Lung (tissue), 11 donors: ENCODE measurements at regions not wholly inside any gene's neighbourhood (a gene's known extent, or its start where the extent isn't known, plus 50 kb on each side); places are given as distances from the start of the nearest gene placed in this dataset.

Source experiments
- ATAC-seq: fragments of 200-7000 bp; cut with Tn5 transposase; one replicate; pipeline ENCODE4 v1.9.1; 2020; ENCODE audit warnings: moderate number of reproducible peaks; ENCODE audit not compliant: insufficient read depth, low FRiP score
- DNase-seq, 3 donors: peaks; one replicate each; pipeline ENCODE4 v3.0.0-alpha.2; 2013 to 2017
- H3K27ac ChIP-seq, 2 donors: one replicate each; pipeline ENCODE4 v1.5.1; 2013; ENCODE audit warnings: mild to moderate bottlenecking in 2 of 2, moderate library complexity in 2 of 2, control low read depth in 1 of 2, inconsistent platforms in 1 of 2, low read depth in 1 of 2, low read length in 1 of 2
- H3K27me3 ChIP-seq, 3 donors: one replicate each; pipeline ENCODE4 v1.5.1; 2013; ENCODE audit warnings: low read length in 2 of 3; ENCODE audit not compliant: control insufficient read depth in 3 of 3, insufficient read depth in 3 of 3
- H3K36me3 ChIP-seq, 4 donors: one replicate each; pipeline ENCODE4 v1.5.1; 2013; ENCODE audit warnings: low read length in 4 of 4, mild to moderate bottlenecking in 1 of 4, moderate library complexity in 1 of 4; ENCODE audit not compliant: control insufficient read depth in 4 of 4, insufficient read depth in 4 of 4
- H3K4me1 ChIP-seq, 5 donors: one replicate each; pipeline ENCODE4 v1.5.1; 2013; ENCODE audit warnings: low read length in 5 of 5, mild to moderate bottlenecking in 2 of 5, moderate library complexity in 1 of 5; ENCODE audit not compliant: control insufficient read depth in 5 of 5, insufficient read depth in 5 of 5
- H3K4me3 ChIP-seq: one replicate; pipeline ENCODE4 v1.5.1; 2013; ENCODE audit warnings: mild to moderate bottlenecking, control low read depth, moderate library complexity
- H3K9ac ChIP-seq, 2 donors: one replicate each; pipeline ENCODE4 v1.5.1; 2013; ENCODE audit warnings: low read length in 2 of 2, control low read depth in 1 of 2; ENCODE audit not compliant: insufficient read depth in 1 of 2
- H3K9me3 ChIP-seq, 4 donors: one replicate each; pipeline ENCODE4 v1.5.1; 2013; ENCODE audit warnings: low read length in 3 of 4, mild to moderate bottlenecking in 1 of 4, moderate library complexity in 1 of 4; ENCODE audit not compliant: control insufficient read depth in 4 of 4, insufficient read depth in 3 of 4
- CTCF ChIP-seq: IDR thresholded peaks from 2 replicates; pipeline ENCODE4 v1.5.1; 2012; ENCODE audit warnings: mild to moderate bottlenecking; ENCODE audit errors: control extremely low read depth, extremely low read depth
- WGBS, 2 donors: extraction: QIAGEN DNeasy Blood & Tissue Kit; methylation state at CpG; one replicate each; pipeline ENCODE4 v1.1.7; 2013; 5-methylcytosine and 5-hydroxymethylcytosine counted together
- donor health status: control.
- donor health status: control.
- donor health status: Bipolar disorder and iron deficiency.
- donor health status: healthy.
- donor health status: DM: yes; HTN: yes; CAD: no.

DNA sequence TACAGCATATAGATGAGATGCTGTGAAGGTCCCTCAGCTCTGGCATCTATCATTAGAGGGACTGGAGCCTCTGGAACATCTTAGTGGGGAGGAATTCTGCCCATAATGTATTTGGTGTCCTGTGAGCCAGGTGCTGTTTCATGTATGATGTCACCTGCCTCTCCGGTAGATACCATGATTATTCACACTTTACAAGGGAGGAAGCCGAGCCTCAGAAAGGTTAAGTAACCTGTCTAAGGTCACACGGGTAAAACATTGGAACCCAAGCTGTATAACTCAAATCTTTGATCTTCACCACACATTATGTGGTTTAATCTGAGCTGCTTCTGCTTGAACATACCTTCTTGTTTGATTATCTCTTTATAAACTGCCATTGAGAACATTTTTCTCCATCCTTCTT is 442.8 kb downstream of the BCOR start:
- peaks cover 0 to 3% (median 0%) of the 10 kb centered on the region in 4 donors for H3K9me3 ChIP-seq
- ATAC-seq = no peak
- no peak overlapping the region for H3K27ac ChIP-seq
- no peak overlapping the region for H3K9ac ChIP-seq
- TF ChIP-seq CTCF = no peak
- WGBS, 2 donors = 68 to 90% methylated on average over 3 of the region's 3 CpGs
- no peaks in the 10 kb centered on the region for H3K36me3 ChIP-seq
- DNase-seq = no peak
- no peak overlapping the region for H3K4me3 ChIP-seq
- peaks cover 0 to 22% (median 9%) of the 10 kb centered on the region in 3 donors for H3K27me3 ChIP-seq
- H3K4me1 ChIP-seq = peaks cover 0 to 16% (median 0%) of the 10 kb centered on the region in 5 donors

DNA sequence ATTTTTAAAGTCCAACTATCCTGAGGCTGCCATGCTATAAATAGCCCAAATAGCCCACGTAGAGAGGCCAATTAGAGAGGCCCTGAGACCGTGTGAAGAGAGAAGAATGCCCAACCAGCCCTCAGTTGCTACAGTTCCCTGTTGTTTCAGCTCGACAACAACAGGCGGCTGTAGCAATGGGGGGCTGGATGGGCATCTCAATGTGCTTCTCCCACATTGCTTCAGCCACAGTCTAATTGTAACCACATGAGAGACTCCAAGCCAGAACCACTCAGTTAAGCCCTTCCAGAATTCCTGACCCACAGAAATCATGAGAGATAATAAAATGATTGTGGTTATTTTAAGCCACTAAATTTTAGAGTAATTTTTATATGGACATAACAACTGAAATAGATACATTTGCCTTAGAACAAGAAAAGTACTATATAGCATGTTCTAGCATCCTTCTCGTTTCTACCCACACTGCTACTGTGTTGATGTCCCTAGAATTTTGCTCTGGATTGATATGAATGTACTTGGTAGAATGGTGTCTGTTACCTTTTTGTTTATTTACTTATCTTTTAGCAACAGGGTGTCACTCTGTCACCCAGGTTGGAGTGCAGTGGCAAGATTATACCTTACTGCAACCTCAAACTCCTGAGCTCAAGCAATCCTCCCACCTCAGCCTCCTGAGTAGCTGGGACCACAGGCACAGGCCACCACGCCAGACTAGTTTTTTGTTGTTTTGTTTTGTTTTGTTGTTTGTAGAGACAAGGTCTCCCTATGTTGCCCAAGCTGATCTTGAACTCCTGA is 436.4 kb downstream of the BCOR start:
- peaks cover 0 to 5% (median 4%) of the 10 kb centered on the region in 3 donors for H3K27me3 ChIP-seq
- H3K4me1 ChIP-seq = no peaks in the 10 kb centered on the region
- H3K36me3 ChIP-seq = no peaks in the 10 kb centered on the region
- no peak overlapping the region for H3K27ac ChIP-seq
- ATAC-seq (no peak), DNase-seq (no peak)
- no peak for TF ChIP-seq CTCF
- H3K4me3 ChIP-seq = no peak overlapping the region
- no peak overlapping the region for H3K9ac ChIP-seq
- 67 to 86% methylated on average over 6 of the region's 6 CpGs for WGBS, 2 donors
- H3K9me3 ChIP-seq = no peaks in the 10 kb centered on the region

GRCh38 chrX:39665830-39666518 is 431.8 kb downstream of the BCOR start:
- 71 to 90% methylated on average over 3 of the region's 3 CpGs for WGBS, 2 donors
- DNase-seq (no peak), ATAC-seq (no peak)
- Histone ChIP-seq H3K4me1 (no peaks in the 10 kb centered on the region), H3K9me3 (peaks cover 0 to 6% (median 0%) of the 10 kb centered on the region in 4 donors), H3K27me3 (peaks cover 3 to 10% (median 3%) of the 10 kb centered on the region in 3 donors), H3K27ac (no peak overlapping the region), H3K36me3 (no peaks in the 10 kb centered on the region), H3K4me3 (no peak overlapping the region), H3K9ac (no peak overlapping the region)
- TF ChIP-seq CTCF = no peak
